ENCODE measurements at regions not wholly inside any gene's neighbourhood (a gene's known extent, or its start where the extent isn't known, plus 50 kb on each side); places are given as distances from the start of the nearest gene placed in this dataset.

- TF ChIP-seq CTCF (IDR thresholded peaks at IDR 0.05): no peak
- no peak for TF ChIP-seq POLR2A (IDR thresholded peaks at IDR 0.05)
Observed at GRCh38 chr1:163426505-163427251, 104.9 kb downstream of the NUF2 start.
